SK-N-MC (cell line): ENCODE measurements at regions not wholly inside any gene's neighbourhood (a gene's known extent, or its start where the extent isn't known, plus 50 kb on each side); places are given as distances from the start of the nearest gene placed in this dataset.

Source experiments
- DNase-seq: peaks from one replicate; pipeline ENCODE4 v3.0.0-alpha.2; 2011; ENCODE audit warnings: low read depth, low spot score
- H3K27ac ChIP-seq: fragments of 200-600 bp; sonication (generic); 2 replicates; pipeline ENCODE4 v1.5.1; 2016; ENCODE audit warnings: mixed run types
- H3K36me3 ChIP-seq: fragments of 200-600 bp; sonication (generic); 2 replicates; pipeline ENCODE4 v1.6.1; 2017; ENCODE audit warnings: antibody characterized with exemption, low read length, mixed read lengths; ENCODE audit not compliant: insufficient read depth
- H3K4me3 ChIP-seq: fragments of 200-600 bp; sonication (generic); 2 replicates; pipeline ENCODE4 v1.5.1; 2016
- H3K9ac ChIP-seq: fragments of 200-600 bp; sonication (generic); 2 replicates; pipeline ENCODE4 v1.8.0; 2017; ENCODE audit warnings: mixed run types, mixed read lengths; ENCODE audit not compliant: insufficient read length
- H3K9me3 ChIP-seq: fragments of 200-600 bp; sonication (generic); 2 replicates; pipeline ENCODE4 v1.6.1; 2017; ENCODE audit warnings: low read depth, mild to moderate bottlenecking, antibody characterized with exemption, low read length, moderate library complexity, mixed read lengths
- EZH2 ChIP-seq: fragments of 200-600 bp; sonication (generic); IDR thresholded peaks from one replicate; pipeline ENCODE4 v1.6.1; 2017; ENCODE audit warnings: antibody characterized with exemption
- FOXP2 ChIP-seq: optimal IDR thresholded peaks from 2 replicates; pipeline ENCODE3; 2011; ENCODE audit warnings: mild to moderate bottlenecking, moderate library complexity; ENCODE audit not compliant: insufficient read depth; ENCODE audit errors: extremely low read length, control extremely low read depth
- POLR2AphosphoS5 ChIP-seq: IDR thresholded peaks from 2 replicates; pipeline ENCODE4 v1.6.1; 2012; ENCODE audit warnings: mild to moderate bottlenecking, low read depth, low read length, borderline replicate concordance

DNA sequence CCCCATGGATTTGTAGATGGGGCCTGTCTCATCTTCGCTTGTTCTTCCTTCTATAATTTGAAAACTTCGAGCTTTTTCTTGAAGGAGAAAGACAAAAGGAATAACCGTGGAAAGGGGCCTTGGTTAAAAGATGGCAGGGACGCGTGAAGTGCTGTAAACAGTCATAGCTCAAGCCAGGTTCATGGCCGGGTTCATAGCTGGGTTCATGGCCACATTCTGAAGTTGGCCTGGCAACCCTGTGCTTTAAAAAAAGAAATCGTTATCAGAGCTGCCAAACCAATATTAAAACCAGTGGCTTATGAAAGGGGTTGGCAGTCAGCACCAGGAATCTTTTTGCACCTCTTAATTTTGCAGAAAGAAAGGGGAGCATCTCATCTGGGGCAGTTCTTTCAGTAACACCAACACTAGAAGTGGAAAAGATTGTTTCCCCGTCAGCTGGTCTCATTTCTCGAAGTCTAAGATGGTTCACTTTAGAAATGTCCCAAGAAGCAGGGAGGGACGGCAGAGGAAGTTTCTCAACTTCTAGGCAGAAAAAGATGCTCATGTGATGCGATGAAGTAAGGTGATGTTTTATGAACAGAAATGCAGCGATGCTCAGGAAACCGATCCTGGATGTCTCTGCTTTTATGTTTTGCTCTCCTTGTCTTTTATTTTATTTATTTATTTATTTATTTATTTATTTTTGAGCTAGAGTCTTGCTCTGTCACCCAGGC is 193.1 kb upstream of the TBX3 start:
- Histone ChIP-seq H3K4me3 (no peak overlapping the region), H3K9ac (no peak overlapping the region), H3K27ac (no peak overlapping the region), H3K36me3 (no peaks in the 10 kb centered on the region), H3K9me3 (no peaks in the 10 kb centered on the region)
- no peak for DNase-seq
- no peak for TF ChIP-seq EZH2
- no peak for TF ChIP-seq POLR2AphosphoS5

DNA sequence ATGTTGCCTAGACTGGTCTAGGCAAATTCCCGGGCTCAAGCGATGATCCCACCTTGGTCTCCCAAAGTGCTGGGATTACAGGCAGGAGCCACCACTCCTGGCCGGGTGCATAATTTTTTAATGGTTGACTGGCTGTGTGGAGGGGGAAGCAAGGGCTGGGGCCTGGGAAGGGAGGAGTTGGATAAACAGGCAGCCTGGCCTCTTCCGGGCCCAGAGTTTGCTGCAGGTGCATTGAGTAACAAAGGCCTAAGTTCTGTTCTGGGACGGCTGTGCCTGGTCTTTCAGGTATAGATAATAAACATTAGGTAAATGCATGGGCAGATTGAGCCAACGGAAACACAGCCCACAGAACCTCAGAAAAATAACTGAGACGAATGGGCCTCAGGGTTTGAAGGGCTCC is 191.3 kb upstream of the TBX3 start:
- no peaks in the 10 kb centered on the region for H3K36me3 ChIP-seq
- TF ChIP-seq POLR2AphosphoS5 = no peak
- no peak for TF ChIP-seq FOXP2
- no peak for TF ChIP-seq EZH2
- no peak overlapping the region for H3K9ac ChIP-seq
- no peak overlapping the region for H3K4me3 ChIP-seq
- no peak for DNase-seq
- no peaks in the 10 kb centered on the region for H3K9me3 ChIP-seq
- no peak overlapping the region for H3K27ac ChIP-seq

DNA sequence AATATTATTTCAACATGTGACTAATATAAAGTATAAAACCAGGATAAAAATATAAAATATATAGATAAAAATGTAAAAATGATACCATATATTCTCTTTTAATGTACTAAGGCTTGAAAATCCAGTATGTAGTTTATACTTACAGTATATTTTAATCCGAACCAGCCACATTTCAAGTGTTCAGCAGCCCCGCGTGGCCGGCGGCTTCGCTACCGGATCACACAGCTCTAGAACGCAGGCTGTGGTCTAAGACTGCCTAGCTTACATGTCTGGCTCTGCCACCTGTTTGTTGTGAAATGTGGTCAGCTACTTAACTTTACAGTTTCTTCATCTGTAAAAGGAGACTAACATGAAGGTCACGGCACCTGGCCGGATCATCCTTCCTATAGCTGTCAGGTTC is 189.7 kb upstream of the TBX3 start:
- TF ChIP-seq EZH2 (no peak), POLR2AphosphoS5 (no peak)
- Histone ChIP-seq H3K9me3 (no peaks in the 10 kb centered on the region), H3K4me3 (no peak overlapping the region), H3K36me3 (no peaks in the 10 kb centered on the region), H3K9ac (no peak overlapping the region), H3K27ac (no peak overlapping the region)
- no peak for DNase-seq

DNA sequence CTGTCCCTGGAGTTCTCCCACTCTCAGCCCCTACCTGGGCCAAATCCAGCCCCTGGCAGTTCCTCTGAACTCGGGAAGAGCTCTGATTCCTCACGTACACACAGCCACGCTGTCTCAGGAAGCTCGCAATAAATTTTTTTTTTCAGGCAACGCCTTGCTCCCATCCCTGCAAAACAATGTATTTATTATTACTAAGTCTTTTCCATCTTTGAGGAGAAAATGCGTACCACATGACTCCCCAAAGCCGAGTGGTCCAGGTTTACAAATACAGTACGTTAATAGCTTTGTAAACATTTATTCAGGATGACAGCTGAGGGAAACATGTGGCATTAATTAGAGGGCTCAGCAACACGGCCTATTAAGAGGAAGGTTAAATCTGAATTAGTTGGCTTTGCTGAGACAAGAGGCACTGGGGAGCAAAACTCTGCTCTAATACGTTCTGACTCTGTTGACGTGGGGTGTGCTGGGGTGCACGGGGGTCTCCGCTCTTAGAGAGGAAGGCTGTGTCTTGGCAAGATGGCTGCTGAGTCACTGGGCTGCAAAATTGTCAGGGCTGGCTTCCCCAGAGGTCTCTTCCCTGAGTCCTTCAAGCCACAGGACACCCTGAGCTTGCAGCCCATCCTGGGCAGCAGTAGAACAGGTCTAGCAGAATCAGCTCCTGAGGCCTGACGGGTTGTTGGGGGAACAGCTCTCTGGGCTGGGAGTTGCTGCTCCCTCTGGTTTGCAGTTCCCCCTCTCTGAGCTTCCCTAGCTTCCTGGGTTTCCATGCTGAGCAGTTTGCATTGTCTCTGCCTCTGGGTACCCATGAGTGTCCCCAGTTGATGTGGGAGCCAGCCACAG is 185.2 kb upstream of the TBX3 start:
- no peaks in the 10 kb centered on the region for H3K36me3 ChIP-seq
- no peak overlapping the region for H3K27ac ChIP-seq
- H3K9me3 ChIP-seq = no peaks in the 10 kb centered on the region
- DNase-seq = no peak
- no peak overlapping the region for H3K9ac ChIP-seq
- TF ChIP-seq POLR2AphosphoS5 (no peak), EZH2 (no peak), FOXP2 (no peak)
- H3K4me3 ChIP-seq = no peak overlapping the region

DNA sequence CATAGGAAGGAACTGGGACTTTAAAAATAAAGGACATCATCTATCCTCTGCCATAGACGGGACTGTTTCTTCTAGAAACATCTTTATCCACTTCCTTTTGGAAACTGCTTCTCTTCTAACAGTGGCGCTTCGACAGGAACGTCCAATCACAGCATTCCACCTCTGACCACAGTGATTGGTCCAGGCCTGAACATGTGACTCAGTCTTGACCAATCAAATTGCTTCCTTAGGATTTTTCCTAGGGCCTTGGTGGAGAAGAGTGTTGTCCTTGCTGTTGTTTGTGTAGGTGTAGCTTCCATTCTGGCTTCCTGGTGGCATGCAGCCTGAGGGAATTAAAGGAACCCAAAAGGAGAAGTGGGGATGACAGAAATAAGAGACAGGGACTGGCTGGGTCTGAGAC is 182.4 kb upstream of the TBX3 start:
- DNase-seq = no peak
- Histone ChIP-seq H3K36me3 (no peaks in the 10 kb centered on the region), H3K27ac (no peak overlapping the region), H3K9me3 (no peaks in the 10 kb centered on the region), H3K4me3 (no peak overlapping the region), H3K9ac (no peak overlapping the region)
- TF ChIP-seq FOXP2 (no peak), EZH2 (no peak), POLR2AphosphoS5 (no peak)

DNA sequence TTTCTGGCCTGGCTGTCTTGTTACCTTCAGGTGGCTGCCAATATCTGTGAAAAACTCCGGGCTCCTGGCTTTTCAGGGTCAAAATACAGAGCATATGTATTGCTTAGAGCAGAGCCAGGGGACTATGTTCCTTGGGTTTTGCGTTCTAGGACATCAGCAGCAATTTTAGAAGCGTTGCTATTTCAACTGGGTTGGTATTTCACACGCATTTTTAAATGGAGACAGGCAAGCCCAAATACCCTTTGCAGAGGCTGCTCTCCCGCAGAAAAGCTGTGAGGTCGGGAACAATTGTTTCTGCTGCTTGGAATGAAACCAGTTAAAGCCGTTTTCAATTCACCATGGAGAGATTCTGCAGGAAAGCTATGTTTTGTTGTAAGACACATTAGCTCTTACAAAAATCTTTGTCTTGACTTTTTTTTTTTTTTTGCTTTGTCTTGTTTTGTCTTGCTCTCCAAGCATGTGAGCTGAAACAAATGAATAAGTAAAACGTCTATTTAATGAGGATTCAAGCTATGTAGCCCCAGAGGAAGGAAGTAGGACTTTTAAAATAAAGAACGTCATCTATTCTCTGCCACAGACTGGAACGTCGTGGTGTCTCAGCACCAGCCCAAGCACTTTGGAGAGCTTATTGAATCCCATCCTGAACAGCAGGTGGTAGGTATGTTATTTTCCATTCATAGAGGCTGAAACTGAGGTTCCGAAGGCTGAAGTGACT is 181.0 kb upstream of the TBX3 start:
- Histone ChIP-seq H3K4me3 (peak overlapping the region; percentile 40; the same call in 1 of the 2 replicates), H3K9me3 (no peaks in the 10 kb centered on the region), H3K36me3 (no peaks in the 10 kb centered on the region), H3K9ac (no peak overlapping the region), H3K27ac (no peak overlapping the region)
- no peak for DNase-seq
- no peak for TF ChIP-seq POLR2AphosphoS5
- no peak for TF ChIP-seq EZH2
- TF ChIP-seq FOXP2 = no peak

DNA sequence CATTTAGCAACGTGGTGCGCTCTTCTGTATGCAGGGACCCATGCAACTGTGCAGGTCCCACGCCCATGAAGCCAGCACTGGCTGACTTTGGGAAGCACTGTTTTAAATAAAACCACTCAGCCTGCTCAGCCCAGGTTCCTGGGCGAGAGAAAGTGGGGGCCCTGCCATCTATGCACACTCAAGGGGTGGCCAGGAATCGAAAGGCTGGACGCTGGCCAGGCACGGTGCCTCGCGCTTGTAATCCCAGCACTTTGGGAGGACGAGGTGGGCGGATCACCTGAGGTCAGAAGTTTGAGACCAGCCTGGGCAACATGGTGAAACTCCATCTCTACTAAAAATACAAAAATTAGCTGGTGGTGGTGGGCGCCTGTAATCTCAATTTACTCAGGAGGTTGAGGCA is 179.9 kb upstream of the TBX3 start:
- no peaks in the 10 kb centered on the region for H3K9me3 ChIP-seq
- H3K36me3 ChIP-seq = no peaks in the 10 kb centered on the region
- no peak overlapping the region for H3K4me3 ChIP-seq
- no peak overlapping the region for H3K27ac ChIP-seq
- DNase-seq = no peak
- H3K9ac ChIP-seq = no peak overlapping the region
- TF ChIP-seq EZH2 = no peak
- no peak for TF ChIP-seq FOXP2
- TF ChIP-seq POLR2AphosphoS5 = no peak

DNA sequence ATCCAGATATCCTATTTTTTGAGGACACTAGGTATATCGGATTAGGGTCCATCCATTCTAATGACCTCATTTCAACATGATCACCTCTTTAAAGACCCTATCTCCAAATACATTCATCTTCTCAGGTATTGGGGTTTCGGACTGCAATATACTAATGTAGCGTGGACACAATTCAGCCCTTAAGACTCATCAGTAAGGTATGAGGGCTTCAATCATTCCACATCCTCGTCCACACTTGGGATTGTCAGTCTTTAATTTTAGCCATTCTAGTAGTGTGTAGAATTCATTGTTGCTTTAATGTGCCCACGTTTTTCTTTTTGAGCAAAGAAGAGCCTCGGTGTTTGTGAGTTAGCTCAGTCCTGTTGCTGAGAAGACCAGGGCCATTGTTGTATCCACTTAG is 177.0 kb upstream of the TBX3 start:
- H3K9me3 ChIP-seq = no peaks in the 10 kb centered on the region
- TF ChIP-seq POLR2AphosphoS5 (no peak), FOXP2 (no peak), EZH2 (no peak)
- H3K36me3 ChIP-seq = no peaks in the 10 kb centered on the region
- DNase-seq = no peak
- H3K9ac ChIP-seq = no peak overlapping the region
- H3K4me3 ChIP-seq = no peak overlapping the region
- no peak overlapping the region for H3K27ac ChIP-seq
